Stimulated activated CD8-positive, alpha-beta memory T cell treated with anti-CD3 and anti-CD28 coated beads, Interleukin-7, amount 100 ng/mL, for 1 hour (primary cell): ENCODE measurements at regions not wholly inside any gene's neighbourhood (a gene's known extent, or its start where the extent isn't known, plus 50 kb on each side); places are given as distances from the start of the nearest gene placed in this dataset.

Experiments used
- DNase-seq, 2 donors: peaks; one replicate each; pipeline ENCODE4 v3.0.0-alpha.2; 2020; ENCODE audit warnings: low read depth in 2 of 2

GRCh38 chr14:96980835-96981234, 183.7 kb downstream of the VRK1 start:
- DNase-seq = no peak

DNA sequence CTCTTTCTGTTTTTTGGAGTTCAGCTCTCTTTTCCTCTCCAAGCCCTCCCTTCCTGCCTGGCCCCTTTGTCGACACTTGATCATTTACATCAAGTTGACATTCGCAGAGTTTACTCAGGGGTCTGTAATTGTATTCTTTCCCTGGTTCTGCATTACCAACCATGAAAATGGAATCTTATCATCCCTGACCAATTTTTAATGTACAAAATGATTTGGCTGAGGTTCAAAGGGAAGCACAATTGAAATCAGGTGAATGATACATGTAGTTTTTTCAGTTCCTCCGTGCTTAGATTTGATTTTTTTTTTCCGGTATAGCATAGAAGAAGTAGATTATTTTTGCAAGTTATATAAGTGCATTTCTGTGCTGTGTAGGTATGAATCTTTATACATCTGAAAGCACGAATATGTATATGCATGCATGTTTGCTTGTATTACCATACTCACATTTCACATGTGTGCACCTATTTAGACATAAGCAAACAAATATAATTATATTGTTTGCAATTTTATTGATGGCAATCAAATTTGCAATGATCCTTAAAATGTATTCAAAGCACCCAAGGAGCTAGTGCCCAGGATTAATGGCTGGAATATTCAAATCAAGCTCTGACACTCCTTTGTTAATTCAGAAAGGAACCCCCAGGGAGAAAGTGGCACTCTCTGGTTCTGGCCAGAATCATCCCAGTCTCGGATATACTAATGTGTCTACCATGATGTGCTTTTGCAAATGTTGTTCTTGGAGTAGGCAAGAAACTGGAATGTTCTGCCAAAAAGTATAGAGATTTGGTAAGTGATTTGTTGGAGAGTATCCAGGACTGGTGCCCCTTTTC, 189.3 kb downstream of the VRK1 start:
- DNase-seq = no peak

DNA sequence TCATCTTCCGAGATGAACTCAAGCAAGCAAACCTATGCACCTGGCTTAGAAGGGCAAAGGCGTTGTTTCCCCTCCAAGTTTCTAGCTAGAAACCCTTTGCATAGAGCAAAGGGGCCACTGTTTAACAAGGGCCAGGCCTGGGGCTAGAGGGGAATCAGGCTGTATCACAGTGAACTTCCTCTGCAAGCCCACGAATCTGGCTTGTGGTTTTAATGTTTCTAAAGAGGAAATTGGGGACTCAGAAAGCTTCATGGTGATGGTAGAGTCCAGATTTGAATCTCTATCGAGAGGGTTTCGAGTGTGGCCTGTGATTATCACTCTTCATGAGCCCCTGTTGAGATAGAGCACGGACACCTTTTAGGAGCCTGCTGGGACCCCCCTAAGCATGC, 189.9 kb downstream of the VRK1 start:
- no peak for DNase-seq

DNA sequence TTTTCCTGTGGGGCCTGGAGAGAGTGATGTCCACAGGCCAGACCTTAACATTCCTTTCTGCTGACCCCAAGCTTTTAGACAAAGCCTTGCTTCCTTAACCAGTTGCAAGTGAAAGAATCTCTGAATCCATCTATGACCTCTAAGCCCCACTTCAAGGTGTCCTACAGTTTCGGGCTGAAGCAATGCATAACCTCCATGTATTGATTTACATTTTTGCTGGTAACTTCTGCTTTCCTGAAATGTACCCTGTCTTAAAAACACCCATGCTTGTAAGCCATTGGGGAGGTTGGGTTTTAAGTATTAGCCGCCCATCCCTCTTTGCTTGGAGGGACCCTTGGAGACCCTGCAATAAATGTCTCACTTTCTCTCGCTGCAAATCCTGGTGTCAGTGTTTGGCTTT, 190.6 kb downstream of the VRK1 start:
- DNase-seq = no peak

DNA sequence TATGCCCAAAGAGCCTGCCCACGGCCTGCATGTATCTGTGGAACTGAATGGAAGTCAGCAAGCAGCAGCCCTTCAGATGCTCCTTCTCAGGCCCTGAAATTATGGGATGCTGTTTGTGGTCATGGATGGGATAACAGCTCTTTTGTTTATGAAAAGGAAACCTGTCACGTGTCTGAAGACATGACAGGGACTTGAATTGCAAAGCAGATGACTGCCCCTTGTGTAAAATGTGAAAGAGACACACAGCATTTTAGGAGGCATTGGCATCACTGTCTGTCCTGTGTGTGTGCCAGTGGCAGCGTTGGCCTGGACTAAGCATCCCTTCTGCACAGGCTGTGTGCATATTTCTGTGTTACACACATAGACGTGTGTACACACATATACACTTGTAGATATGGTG, 192.1 kb downstream of the VRK1 start:
- no peak for DNase-seq

DNA sequence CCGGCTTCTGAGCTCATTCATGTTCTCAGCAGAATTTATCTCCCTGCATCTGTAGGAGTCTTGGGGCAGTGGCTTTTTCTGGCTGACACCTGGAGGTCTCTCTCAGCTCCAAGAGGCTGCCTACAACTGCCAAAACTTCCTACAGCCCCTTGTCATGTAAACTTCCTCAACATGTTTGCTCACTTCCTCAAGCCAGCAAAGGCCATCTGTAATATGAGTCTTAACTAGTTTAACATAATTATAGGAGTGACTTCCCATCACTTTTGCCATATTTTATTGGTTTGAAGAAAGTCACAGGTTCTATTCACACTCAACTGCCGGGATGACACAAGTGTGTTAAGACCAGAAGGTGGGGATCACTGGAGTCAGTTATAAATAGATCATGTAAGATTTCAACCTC, 194.0 kb downstream of the VRK1 start:
- no peak for DNase-seq

DNA sequence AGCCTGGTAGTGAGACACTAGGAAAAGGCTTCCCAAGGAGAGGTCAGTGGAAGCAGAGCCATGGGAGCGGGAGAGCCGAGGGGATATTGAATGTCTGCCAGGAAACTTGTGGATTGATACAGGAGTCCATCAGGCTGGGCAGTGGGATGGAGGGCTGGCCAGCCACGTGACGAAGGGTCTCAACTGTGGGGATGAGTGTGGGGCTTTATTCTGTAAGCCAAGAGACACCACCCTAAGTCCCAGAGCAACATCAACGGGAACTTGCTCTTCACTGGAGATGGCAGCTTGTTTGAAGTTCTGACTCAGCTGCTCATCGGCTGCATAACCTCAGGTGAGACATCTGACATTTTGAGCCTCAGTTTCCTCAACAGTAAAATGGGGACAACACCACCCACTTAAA, 197.8 kb downstream of the VRK1 start:
- DNase-seq = no peak

DNA sequence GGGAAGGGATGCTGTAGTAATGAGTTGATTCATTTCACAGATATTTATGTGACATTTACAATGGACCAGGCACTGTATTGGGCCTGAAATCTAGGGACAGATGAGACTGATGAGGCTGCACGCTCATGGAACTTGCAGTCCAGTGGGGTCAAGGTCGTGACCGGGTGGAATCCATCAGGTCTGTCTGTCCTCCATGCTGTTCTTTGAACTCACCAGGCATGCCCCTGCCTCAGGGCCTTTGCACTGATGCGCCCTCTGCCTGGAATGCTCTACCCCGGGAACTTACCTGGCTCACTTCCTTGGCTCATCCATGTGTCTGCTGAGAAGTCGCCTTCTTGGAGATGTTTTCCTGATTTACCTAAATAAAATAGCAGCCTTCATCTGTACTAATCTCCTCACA, 200.1 kb downstream of the VRK1 start:
- no peak for DNase-seq

DNA sequence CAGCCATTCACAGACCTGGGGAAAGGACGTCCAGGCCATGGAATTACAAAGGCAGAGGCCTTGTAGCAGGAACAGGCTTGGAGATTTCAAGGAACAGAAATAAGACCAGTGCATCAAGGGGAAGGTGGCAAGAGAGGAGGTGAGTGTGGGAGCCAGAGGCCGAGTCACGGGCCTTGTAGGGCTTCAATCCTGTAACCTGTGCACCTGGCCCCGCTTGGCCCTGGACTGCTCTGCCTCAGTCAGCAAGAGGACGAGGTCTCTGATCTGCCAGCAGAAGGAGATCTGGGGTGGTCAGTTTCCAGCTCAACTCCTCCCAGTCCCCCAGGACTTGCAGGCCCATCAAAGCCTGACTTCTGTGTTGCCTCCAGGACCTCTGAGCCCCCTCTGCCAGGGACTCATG, 200.8 kb downstream of the VRK1 start:
- no peak for DNase-seq

DNA sequence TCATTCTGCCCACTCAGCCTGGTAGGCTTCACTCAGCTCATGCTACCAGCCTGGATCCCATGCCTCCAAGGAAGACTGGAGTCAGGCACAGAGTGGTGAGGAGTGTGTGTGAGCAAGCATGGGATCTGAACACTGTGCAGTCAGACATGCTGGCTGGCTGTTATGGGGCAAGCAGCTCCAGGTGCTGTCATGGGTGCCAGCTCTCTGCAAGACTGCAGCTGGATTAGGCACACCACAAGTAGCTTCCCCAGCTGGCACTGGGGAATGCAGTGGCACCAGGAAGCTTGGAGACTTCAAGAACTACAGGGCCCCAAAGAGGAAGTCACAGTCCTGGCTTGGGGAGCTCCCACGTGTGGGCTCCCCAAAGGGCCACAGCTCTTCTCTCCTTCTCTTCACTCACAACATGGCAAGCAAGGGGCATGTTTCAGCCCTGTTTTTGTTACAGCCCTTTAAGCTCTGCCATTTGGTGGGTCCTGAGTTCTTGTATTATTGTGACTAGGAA, 202.5 kb downstream of the VRK1 start:
- no peak for DNase-seq

- DNase-seq = no peak
Measured at GRCh38 chr14:97002454-97002853, 205.3 kb downstream of the VRK1 start.

DNA sequence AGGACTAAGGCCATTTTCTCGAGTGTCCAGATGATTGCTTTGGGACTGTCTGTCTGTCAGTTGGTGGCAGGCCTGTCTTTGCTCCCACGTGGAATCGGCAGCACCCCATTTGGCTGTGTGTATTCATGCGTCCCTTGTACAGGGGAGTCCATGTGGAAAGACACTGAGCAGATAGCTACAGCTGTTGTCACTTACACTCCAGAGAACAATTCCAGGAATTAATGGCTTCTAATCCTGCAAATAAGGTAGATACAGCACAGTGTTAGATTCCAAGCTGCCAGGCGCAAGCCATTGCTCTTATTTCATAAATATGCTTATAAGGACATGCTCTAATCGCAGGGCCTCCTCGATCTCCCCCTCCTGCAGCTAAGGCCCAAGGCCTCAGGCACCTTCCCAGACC, 208.8 kb downstream of the VRK1 start:
- no peak for DNase-seq

- DNase-seq = no peak
Measured at GRCh38 chr14:97010491-97011160, 213.4 kb downstream of the VRK1 start.

DNA sequence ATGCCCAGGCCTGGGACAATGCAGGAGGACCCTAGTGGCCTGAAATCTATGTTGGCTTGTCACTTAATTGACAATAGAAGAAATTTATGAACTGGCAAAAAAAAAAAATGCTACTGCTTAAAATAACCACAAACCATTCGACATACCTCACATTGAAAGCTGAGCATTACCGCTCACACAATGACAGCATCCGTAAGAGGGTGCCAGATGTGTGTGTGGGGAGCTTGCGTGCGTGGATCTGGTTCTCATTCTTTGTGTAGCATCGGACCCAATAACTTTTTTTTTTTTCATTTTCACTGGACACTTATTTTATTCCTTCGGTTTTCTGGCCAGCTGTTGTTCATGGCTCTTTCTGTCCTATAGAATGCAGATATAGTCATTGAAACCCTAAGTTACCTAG, 216.7 kb downstream of the VRK1 start:
- no peak for DNase-seq

DNA sequence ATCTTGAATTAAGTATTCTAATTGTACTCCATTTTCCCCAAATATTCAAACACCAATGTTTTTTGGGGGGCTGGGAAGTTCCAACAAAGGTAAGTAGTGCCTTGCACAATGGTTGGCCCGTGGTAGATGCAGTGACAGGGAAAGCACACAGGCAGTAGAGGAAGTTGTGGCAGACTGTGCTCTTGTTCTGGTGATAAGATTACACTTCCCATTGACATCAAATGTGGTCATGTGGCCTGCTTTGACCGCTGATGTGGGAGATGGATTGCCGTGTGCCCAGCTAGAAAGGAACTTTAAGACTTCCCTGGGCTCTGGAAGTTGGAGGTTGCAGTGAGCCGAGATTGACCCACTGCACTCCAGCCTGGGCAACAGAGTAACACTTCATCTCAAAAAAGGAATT, 223.8 kb downstream of the VRK1 start:
- DNase-seq = no peak

GRCh38 chr14:97021571-97022168, 224.5 kb downstream of the VRK1 start:
- DNase-seq = no peak

GRCh38 chr14:97022741-97023140, 225.6 kb downstream of the VRK1 start:
- no peak for DNase-seq

DNA sequence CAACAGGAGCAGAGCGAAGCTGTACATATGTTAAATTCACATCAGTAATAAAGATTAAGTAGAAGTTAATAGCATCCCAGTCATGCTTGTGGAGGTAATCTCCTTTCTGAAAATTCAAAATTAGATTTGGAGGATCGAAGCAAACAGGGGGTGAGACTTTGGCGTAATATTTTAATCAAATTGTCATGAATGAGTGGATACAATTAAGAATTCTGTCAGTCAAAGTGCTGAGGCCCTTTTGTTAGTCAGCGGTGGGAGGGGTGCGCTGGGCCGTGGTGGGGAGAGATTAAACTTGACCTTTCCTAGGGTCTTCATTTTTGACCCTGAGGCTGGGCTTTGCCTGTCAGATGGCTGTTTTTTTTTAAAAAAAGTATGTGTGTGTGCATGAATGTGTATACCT, 226.7 kb downstream of the VRK1 start:
- DNase-seq = no peak

- DNase-seq = no peak
Measured at GRCh38 chr14:97024300-97024699, 227.1 kb downstream of the VRK1 start.

DNA sequence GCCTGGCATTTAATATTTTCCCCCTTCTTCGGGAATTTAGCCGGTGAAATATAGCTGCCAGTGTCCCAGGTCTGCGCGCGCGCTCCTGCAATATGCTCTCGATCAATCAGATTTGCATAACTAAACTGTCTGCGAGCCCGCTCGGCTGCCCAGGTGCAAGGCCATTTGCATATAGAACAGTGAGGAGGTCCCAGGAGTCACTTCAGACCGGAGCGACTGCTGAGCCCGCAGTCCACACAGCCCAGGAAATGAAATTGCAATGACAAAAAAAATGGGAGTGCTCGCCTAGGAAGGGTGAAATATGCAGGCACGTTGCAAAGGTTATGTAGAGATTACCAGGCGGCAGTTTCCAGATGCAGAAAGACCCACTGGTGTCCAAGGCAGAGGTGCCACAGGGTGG, 228.5 kb downstream of the VRK1 start:
- DNase-seq = no peak

GRCh38 chr14:97027256-97027999, 230.2 kb downstream of the VRK1 start:
- no peak for DNase-seq

DNA sequence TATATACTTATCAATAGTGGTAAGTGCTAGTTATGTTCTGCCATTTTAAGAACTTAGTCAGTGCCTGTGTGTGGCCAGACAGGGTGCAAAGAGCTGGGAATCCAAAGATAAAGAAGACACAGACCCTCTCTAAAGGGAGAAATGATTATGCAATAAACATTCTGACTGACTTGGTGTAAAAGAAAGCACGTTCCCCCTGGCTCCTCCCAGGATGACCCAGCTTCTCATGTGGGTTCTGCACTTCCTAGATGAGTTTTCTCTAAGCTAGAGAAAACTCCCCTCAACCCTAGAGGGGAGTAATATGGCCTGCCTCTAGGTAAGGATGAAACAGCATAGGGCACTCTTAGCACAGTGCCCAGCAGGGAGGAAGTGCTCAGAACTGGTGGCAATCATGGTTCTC, 231.2 kb downstream of the VRK1 start:
- no peak for DNase-seq
